ENCODE measurements at regions not wholly inside any gene's neighbourhood (a gene's known extent, or its start where the extent isn't known, plus 50 kb on each side); places are given as distances from the start of the nearest gene placed in this dataset.

- no peak for DNase-seq (ENCODE audit: low spot score)
Observed at GRCh38 chr11:42047637-42048555, 588.4 kb upstream of the LRRC4C start.

GRCh38 chr11:42049186-42049585, 589.7 kb upstream of the LRRC4C start:
- no peak for DNase-seq (ENCODE audit: low spot score)

GRCh38 chr11:42049650-42050049, 590.2 kb upstream of the LRRC4C start:
- no peak for DNase-seq (ENCODE audit: low spot score)

- no peak for DNase-seq (ENCODE audit: low spot score)
Observed at GRCh38 chr11:42054351-42054900, 595.0 kb upstream of the LRRC4C start.

GRCh38 chr11:42055606-42056005, 596.2 kb upstream of the LRRC4C start:
- DNase-seq (ENCODE audit: low spot score): no peak

GRCh38 chr11:42058794-42059193, 599.3 kb upstream of the LRRC4C start:
- DNase-seq (ENCODE audit: low spot score): no peak

- no peak for DNase-seq (ENCODE audit: low spot score)
Observed at GRCh38 chr11:42065199-42065598, 605.7 kb upstream of the LRRC4C start.

- no peak for DNase-seq (ENCODE audit: low spot score)
Observed at GRCh38 chr11:42066113-42066512, 606.7 kb upstream of the LRRC4C start.

- no peak for DNase-seq (ENCODE audit: low spot score)
Observed at GRCh38 chr11:42074306-42074705, 614.9 kb upstream of the LRRC4C start.

GRCh38 chr11:42075180-42075579, 615.7 kb upstream of the LRRC4C start:
- DNase-seq (ENCODE audit: low spot score): no peak

- no peak for DNase-seq (ENCODE audit: low spot score)
Observed at GRCh38 chr11:42077794-42078193, 618.3 kb upstream of the LRRC4C start.

- no peak for DNase-seq (ENCODE audit: low spot score)
Observed at GRCh38 chr11:42085736-42086135, 626.3 kb upstream of the LRRC4C start.

- no peak for DNase-seq (ENCODE audit: low spot score)
Observed at GRCh38 chr11:42093541-42093940, 634.1 kb upstream of the LRRC4C start.

- no peak for DNase-seq (ENCODE audit: low spot score)
Observed at GRCh38 chr11:42098075-42098474, 638.6 kb upstream of the LRRC4C start.

GRCh38 chr11:42112866-42113265, 653.4 kb upstream of the LRRC4C start:
- no peak for DNase-seq (ENCODE audit: low spot score)

- DNase-seq (ENCODE audit: low spot score): no peak
Observed at GRCh38 chr11:42114927-42115326, 655.5 kb upstream of the LRRC4C start.

- DNase-seq (ENCODE audit: low spot score): no peak
Observed at GRCh38 chr11:42138454-42138853, 679.0 kb upstream of the LRRC4C start.

GRCh38 chr11:42145311-42145710, 685.9 kb upstream of the LRRC4C start:
- DNase-seq (ENCODE audit: low spot score): no peak

GRCh38 chr11:42161886-42162285, 702.4 kb upstream of the LRRC4C start:
- DNase-seq (ENCODE audit: low spot score): no peak

- no peak for DNase-seq (ENCODE audit: low spot score)
Observed at GRCh38 chr11:42169191-42169590, 709.7 kb upstream of the LRRC4C start.

GRCh38 chr11:42170601-42171000, 711.1 kb upstream of the LRRC4C start:
- no peak for DNase-seq (ENCODE audit: low spot score)

GRCh38 chr11:42171046-42171445, 711.6 kb upstream of the LRRC4C start:
- no peak for DNase-seq (ENCODE audit: low spot score)

- DNase-seq (ENCODE audit: low spot score): no peak
Observed at GRCh38 chr11:42172441-42172840, 713.0 kb upstream of the LRRC4C start.

- no peak for DNase-seq (ENCODE audit: low spot score)
Observed at GRCh38 chr11:42175203-42175602, 715.8 kb upstream of the LRRC4C start.
